Body of pancreas (tissue), 4 donors: ENCODE measurements at regions not wholly inside any gene's neighbourhood (a gene's known extent, or its start where the extent isn't known, plus 50 kb on each side); places are given as distances from the start of the nearest gene placed in this dataset.

Source experiments
- ATAC-seq: fragments of 150-250 bp; one replicate; pipeline ENCODE4 v1.9.1; 2016
- DNase-seq, 4 donors: peaks; one replicate each; pipeline ENCODE4 v3.0.0-alpha.2; 2019
- H3K27ac ChIP-seq, 4 donors: fragments of 200-600 bp; sonication (generic); 1 replicate in 3 of 4; 2 replicates in 1 of 4; pipeline versions ENCODE4 v1.5.1 to v1.6.1; 2016 to 2019; ENCODE audit warnings: mild to moderate bottlenecking in 1 of 4, mixed read lengths in 1 of 4, moderate library complexity in 1 of 4
- H3K27me3 ChIP-seq, 2 donors: fragments of 200-600 bp; sonication (generic); one replicate each; pipeline ENCODE4 v1.6.0; 2016; ENCODE audit warnings: mild to moderate bottlenecking in 1 of 2
- H3K36me3 ChIP-seq, 2 donors: fragments of 200-600 bp; sonication (generic); replicated peaks in 1 of 2; 2 replicates each; pipeline ENCODE4 v1.5.1; 2016; ENCODE audit warnings: low read depth in 2 of 2; ENCODE audit not compliant: insufficient read depth in 1 of 2
- H3K4me1 ChIP-seq: fragments of 200-600 bp; sonication (generic); one replicate; pipeline ENCODE4 v1.6.0; 2016
- H3K4me3 ChIP-seq, 2 donors: fragments of 200-600 bp; sonication (generic); 1 replicate in 1 of 2; 2 replicates in 1 of 2; pipeline ENCODE4 v1.5.1; 2016 to 2019
- H3K9me3 ChIP-seq, 3 donors: fragments of 200-600 bp; sonication (generic); 1 replicate in 2 of 3; 2 replicates in 1 of 3; pipeline ENCODE4 v1.5.1; 2016
- POLR2A ChIP-seq, 3 donors: fragments of 450-650 bp; IDR thresholded peaks; one replicate each; pipeline ENCODE4 v1.6.1; 2016; ENCODE audit warnings: antibody characterized with exemption in 3 of 3, mild to moderate bottlenecking in 2 of 3
- WGBS, 2 donors: methylation state at CpG; one replicate each; pipeline ENCODE4 v1.1.5; 2017; 5-methylcytosine and 5-hydroxymethylcytosine counted together
- intact Hi-C: fragments of 100-400 bp; cut with DNase I; formaldehyde crosslinking; loops from one replicate; pipeline ENCODE4 v1.15.1; 2023
- TF ChIP-seq, protein P1 (sequence below), 7 experiments: fragments of 450-650 bp in 4 of 7; fragments of 200-600 bp in 3 of 7; sonication (generic) in 3 of 7; IDR thresholded peaks; one replicate each; pipeline ENCODE4 v1.5.1; 2016 to 2019; ENCODE audit warnings: antibody characterized with exemption in 7 of 7

DNA sequence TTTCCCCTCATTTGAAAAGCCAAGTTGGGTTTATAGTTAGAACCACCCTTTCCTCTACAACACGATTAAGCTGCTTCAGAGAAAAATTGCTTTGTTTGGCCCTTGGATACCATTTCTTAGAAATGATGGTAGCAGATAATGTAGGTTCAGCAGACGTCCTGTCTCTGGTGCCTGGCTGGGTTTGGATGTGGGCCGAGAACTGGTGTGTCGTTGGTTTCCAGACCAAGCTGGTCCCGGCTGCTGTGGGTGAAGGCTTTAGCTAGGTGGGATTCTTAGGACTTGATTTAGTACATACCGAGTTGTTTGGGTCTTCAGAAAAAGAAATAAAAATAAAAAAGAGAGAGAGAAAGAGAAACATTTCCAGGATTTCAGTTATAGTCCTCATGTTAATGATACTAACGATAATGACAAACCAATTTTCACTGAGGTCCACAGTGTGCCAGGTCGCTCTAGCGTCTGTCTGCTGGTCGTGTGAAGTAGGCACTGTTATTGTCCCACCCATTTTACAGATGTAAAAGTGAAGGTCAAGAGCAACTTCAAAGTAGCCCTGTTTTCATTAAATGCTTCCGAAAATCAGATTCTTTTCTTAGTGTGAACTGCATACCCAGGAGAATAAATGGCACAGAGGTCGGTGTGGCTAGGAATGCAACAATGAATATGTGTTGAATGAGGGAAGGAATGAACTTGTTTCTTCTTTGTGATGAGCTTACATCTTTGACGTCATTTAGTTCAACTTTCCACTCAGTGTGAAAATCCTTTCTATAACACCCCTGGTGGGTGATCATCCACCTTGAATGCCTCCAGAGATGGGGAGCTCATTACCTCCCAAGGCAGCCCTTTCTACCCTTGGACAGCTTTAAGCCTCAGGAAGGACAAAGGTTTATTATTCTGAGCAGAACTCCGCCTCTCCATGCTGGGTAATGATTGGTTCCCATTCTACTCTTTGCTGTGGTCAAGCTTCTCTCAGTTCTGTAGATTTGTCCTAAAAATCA is 115.9 kb downstream of the INHBB start:
- Histone ChIP-seq H3K27ac (no peak overlapping the region), H3K4me1 (peaks cover 22% of the 10 kb centered on the region), H3K36me3 (no peaks in the 10 kb centered on the region), H3K4me3 (no peak overlapping the region), H3K27me3 (no peaks in the 10 kb centered on the region), H3K9me3 (peaks cover 0 to 13% (median 5%) of the 10 kb centered on the region in 3 donors)
- intact Hi-C loops = no loop called here
- DNase-seq (no peak), ATAC-seq (no peak)
- TF ChIP-seq POLR2A (IDR thresholded peaks at IDR 0.05) = no peak
- TF ChIP-seq, protein P1, sequence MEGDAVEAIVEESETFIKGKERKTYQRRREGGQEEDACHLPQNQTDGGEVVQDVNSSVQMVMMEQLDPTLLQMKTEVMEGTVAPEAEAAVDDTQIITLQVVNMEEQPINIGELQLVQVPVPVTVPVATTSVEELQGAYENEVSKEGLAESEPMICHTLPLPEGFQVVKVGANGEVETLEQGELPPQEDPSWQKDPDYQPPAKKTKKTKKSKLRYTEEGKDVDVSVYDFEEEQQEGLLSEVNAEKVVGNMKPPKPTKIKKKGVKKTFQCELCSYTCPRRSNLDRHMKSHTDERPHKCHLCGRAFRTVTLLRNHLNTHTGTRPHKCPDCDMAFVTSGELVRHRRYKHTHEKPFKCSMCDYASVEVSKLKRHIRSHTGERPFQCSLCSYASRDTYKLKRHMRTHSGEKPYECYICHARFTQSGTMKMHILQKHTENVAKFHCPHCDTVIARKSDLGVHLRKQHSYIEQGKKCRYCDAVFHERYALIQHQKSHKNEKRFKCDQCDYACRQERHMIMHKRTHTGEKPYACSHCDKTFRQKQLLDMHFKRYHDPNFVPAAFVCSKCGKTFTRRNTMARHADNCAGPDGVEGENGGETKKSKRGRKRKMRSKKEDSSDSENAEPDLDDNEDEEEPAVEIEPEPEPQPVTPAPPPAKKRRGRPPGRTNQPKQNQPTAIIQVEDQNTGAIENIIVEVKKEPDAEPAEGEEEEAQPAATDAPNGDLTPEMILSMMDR (IDR thresholded peaks at IDR 0.05) = no peak
- 78 to 81% methylated on average over 14 of the region's 14 CpGs for WGBS, 2 donors

DNA sequence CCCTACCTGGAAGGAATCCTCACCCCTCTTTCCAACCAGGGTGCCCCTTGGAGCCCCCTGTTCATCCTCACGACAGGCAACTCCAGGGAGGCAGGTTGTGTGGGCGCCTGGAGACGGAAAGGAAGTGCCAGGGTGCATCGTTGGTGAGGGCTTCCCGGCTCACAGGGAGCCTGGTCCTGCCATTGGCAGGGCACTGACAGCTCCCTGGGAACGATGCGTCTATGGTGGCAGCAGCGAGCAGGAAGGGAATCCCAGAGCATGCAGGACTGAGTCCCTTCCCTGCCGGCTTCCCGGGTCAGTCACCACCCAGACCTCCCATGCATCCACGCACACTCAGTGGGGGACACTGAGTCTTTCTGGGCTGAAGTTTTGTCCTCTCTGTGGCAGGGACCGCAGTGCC is 117.6 kb downstream of the INHBB start:
- TF ChIP-seq, protein P1 (IDR thresholded peaks at IDR 0.05) = no peak
- TF ChIP-seq POLR2A (IDR thresholded peaks at IDR 0.05) = no peak
- DNase-seq (no peak), ATAC-seq (no peak)
- no peaks in the 10 kb centered on the region for H3K36me3 ChIP-seq
- intact Hi-C loops = no loop called here
- no peaks in the 10 kb centered on the region for H3K27me3 ChIP-seq
- H3K9me3 ChIP-seq = no peaks in the 10 kb centered on the region
- no peak overlapping the region for H3K27ac ChIP-seq
- no peak overlapping the region for H3K4me3 ChIP-seq
- peaks cover 28% of the 10 kb centered on the region for H3K4me1 ChIP-seq
- WGBS, 2 donors = 75 to 80% methylated on average over 1 to 12 of the region's 12 CpGs

DNA sequence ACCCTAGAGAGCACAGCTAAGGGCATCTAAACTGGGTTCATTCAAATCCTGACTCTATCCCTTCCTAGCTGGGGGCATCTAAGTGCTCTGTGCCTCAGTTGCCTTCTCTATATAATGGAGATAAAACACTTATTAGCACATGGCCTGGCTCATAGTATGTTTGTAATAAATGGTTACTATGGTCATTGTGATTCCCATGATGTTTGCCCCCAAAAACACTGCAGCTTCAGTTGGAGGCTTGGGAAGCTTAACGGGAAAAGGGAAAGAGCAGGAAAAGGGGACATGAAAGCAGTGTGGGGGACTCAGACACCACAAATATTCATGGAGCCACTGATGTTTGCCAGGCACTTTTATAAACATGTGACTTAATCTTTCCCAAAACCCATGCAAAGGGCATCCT is 118.1 kb downstream of the INHBB start:
- TF ChIP-seq, protein P1 (IDR thresholded peaks at IDR 0.05) = no peak
- no peak for TF ChIP-seq POLR2A (IDR thresholded peaks at IDR 0.05)
- no peak overlapping the region for H3K27ac ChIP-seq
- H3K4me1 ChIP-seq = peaks cover 31% of the 10 kb centered on the region
- WGBS, 2 donors = 0% methylated on average over 1 of the region's 1 CpG
- DNase-seq (no peak), ATAC-seq (no peak)
- intact Hi-C loops = no loop called here
- no peaks in the 10 kb centered on the region for H3K9me3 ChIP-seq
- H3K27me3 ChIP-seq = no peaks in the 10 kb centered on the region
- H3K36me3 ChIP-seq = no peaks in the 10 kb centered on the region
- no peak overlapping the region for H3K4me3 ChIP-seq

DNA sequence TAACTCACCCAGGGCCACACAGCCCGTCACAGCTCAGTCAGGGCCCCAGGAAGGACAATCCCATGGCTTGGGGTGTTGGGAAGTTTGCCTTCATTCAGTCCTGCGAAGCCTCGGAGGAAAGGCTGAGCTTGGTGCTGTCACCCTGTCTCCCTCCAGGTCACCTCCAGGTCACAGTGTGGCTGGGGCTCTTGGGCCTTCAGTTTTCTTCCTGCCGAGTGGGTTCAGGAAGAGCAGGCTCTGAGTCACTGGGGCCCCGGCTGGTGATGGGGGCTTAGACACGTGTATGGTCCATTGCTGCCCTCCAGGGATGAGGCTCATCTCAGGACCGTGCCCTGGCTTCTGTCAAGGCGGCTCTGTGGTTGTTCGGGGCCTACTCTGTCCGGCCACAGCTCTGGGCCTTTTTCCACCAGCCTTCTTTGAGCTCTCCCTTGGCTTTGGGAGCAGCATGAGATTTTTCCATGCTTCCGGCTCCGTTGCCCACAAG is 118.6 kb downstream of the INHBB start:
- H3K4me3 ChIP-seq = no peak overlapping the region
- 79 to 89% methylated on average over 7 to 12 of the region's 12 CpGs for WGBS, 2 donors
- DNase-seq (no peak), ATAC-seq (no peak)
- TF ChIP-seq, protein P1 (IDR thresholded peaks at IDR 0.05) = no peak
- TF ChIP-seq POLR2A (IDR thresholded peaks at IDR 0.05) = no peak
- peaks cover 36% of the 10 kb centered on the region for H3K4me1 ChIP-seq
- no peaks in the 10 kb centered on the region for H3K27me3 ChIP-seq
- no peaks in the 10 kb centered on the region for H3K36me3 ChIP-seq
- intact Hi-C loops = no loop called here
- no peak overlapping the region for H3K27ac ChIP-seq
- no peaks in the 10 kb centered on the region for H3K9me3 ChIP-seq
